HFFc6 (cell line): ENCODE measurements at regions not wholly inside any gene's neighbourhood (a gene's known extent, or its start where the extent isn't known, plus 50 kb on each side); places are given as distances from the start of the nearest gene placed in this dataset.

ENCODE experiments used
- DNase-seq: peaks from one replicate; pipeline ENCODE4 v3.0.0-alpha.2; 2018
- H3K27ac Mint-ChIP-seq: 2 replicates; pipeline ENCODE4 v1.8.0; 2020; ENCODE audit warnings: mild to moderate bottlenecking, mixed read lengths
- H3K27me3 Mint-ChIP-seq: 2 replicates; pipeline ENCODE4 v1.8.0; 2021; ENCODE audit warnings: mild to moderate bottlenecking, moderate library complexity, mixed read lengths; ENCODE audit not compliant: insufficient read depth
- H3K36me3 Mint-ChIP-seq: 2 replicates; pipeline ENCODE4 v1.8.0; 2021; ENCODE audit warnings: low read depth, mixed read lengths
- H3K4me1 Mint-ChIP-seq: 2 replicates; pipeline ENCODE4 v1.8.0; 2020; ENCODE audit warnings: low read depth, mixed read lengths
- H3K4me3 Mint-ChIP-seq: 2 replicates; pipeline ENCODE4 v1.8.0; 2020; ENCODE audit warnings: mild to moderate bottlenecking, moderate library complexity, mixed read lengths
- H3K9me3 Mint-ChIP-seq: 2 replicates; pipeline ENCODE4 v1.8.0; 2020; ENCODE audit warnings: mild to moderate bottlenecking, mixed read lengths
- TF ChIP-seq, protein P1 (sequence below): fragments of 200-600 bp; sonication (generic); IDR thresholded peaks from 2 replicates; pipeline ENCODE4 v1.5.0; 2021; ENCODE audit warnings: antibody characterized with exemption, mild to moderate bottlenecking

- Mint-ChIP-seq H3K4me1 (no peaks in the 10 kb centered on the region), H3K27me3 (no peaks in the 10 kb centered on the region), H3K27ac (no peak overlapping the region), H3K9me3 (peaks cover 30% of the 10 kb centered on the region), H3K36me3 (peaks cover 5% of the 10 kb centered on the region; the same call in 1 of the 2 replicates), H3K4me3 (no peak overlapping the region)
- DNase-seq, result no peak
- TF ChIP-seq, protein P1, sequence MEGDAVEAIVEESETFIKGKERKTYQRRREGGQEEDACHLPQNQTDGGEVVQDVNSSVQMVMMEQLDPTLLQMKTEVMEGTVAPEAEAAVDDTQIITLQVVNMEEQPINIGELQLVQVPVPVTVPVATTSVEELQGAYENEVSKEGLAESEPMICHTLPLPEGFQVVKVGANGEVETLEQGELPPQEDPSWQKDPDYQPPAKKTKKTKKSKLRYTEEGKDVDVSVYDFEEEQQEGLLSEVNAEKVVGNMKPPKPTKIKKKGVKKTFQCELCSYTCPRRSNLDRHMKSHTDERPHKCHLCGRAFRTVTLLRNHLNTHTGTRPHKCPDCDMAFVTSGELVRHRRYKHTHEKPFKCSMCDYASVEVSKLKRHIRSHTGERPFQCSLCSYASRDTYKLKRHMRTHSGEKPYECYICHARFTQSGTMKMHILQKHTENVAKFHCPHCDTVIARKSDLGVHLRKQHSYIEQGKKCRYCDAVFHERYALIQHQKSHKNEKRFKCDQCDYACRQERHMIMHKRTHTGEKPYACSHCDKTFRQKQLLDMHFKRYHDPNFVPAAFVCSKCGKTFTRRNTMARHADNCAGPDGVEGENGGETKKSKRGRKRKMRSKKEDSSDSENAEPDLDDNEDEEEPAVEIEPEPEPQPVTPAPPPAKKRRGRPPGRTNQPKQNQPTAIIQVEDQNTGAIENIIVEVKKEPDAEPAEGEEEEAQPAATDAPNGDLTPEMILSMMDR, result no peak
These were observed 422.9 kb upstream of the GRM7 start for GRCh38 chr3:6438031-6438430.

- H3K9me3 Mint-ChIP-seq, result peaks cover 28% of the 10 kb centered on the region
- no peaks in the 10 kb centered on the region for H3K27me3 Mint-ChIP-seq
- H3K4me3 Mint-ChIP-seq, result no peak overlapping the region
- H3K27ac Mint-ChIP-seq, result no peak overlapping the region
- TF ChIP-seq, protein P1, result no peak
- H3K36me3 Mint-ChIP-seq, result peaks cover 5% of the 10 kb centered on the region; the same call in 1 of the 2 replicates
- H3K4me1 Mint-ChIP-seq, result no peaks in the 10 kb centered on the region
- DNase-seq, result no peak
These were observed 421.7 kb upstream of the GRM7 start for GRCh38 chr3:6439226-6439625.

- TF ChIP-seq, protein P1, result no peak
- Mint-ChIP-seq H3K4me1 (no peaks in the 10 kb centered on the region), H3K4me3 (no peak overlapping the region), H3K36me3 (peaks cover 5% of the 10 kb centered on the region; the same call in 1 of the 2 replicates), H3K27me3 (no peaks in the 10 kb centered on the region), H3K9me3 (peaks cover 34% of the 10 kb centered on the region), H3K27ac (no peak overlapping the region)
- no peak for DNase-seq
These were observed 421.1 kb upstream of the GRM7 start for GRCh38 chr3:6439824-6440223.

DNA sequence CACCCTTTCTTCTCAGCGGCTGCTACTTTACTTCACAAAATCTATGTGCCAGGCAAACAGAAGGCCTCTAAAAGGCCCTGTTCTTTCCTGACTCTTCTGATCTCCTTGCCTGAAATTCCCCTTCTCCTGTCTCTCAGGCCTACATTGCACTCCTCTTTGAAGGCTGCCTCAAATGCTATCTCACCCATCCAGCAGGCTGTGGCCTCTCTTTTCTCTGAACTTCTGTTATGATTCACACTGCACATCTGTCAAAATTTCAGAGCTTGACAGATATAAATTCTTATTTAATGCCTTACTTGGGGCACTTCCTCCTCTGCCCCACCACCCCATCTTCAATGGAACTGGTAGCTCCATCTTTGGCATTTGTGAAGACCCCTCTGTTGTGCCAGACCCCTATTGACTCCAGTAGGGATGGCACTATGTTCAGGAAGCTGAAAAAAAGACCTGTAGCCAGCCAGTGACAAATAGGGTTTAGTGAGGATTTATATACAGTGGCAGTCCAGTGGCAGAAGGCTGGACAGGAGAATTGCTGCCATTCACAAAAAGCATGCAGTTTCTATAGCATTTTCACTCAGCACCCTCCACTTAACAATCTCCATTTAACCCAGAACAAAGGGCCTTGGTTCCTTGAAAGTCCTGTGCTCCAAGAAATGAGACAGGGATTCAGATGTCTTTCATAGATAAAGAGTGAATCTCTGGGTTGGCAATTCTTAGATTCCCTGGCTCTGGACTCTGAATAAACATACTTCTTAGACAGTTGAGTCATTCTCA is 415.8 kb upstream of the GRM7 start:
- Mint-ChIP-seq H3K27me3 (no peaks in the 10 kb centered on the region), H3K9me3 (peaks cover 39% of the 10 kb centered on the region), H3K36me3 (peaks cover 5% of the 10 kb centered on the region; the same call in 1 of the 2 replicates), H3K27ac (no peak overlapping the region), H3K4me1 (no peaks in the 10 kb centered on the region), H3K4me3 (no peak overlapping the region)
- DNase-seq, result no peak
- TF ChIP-seq, protein P1, result no peak

DNA sequence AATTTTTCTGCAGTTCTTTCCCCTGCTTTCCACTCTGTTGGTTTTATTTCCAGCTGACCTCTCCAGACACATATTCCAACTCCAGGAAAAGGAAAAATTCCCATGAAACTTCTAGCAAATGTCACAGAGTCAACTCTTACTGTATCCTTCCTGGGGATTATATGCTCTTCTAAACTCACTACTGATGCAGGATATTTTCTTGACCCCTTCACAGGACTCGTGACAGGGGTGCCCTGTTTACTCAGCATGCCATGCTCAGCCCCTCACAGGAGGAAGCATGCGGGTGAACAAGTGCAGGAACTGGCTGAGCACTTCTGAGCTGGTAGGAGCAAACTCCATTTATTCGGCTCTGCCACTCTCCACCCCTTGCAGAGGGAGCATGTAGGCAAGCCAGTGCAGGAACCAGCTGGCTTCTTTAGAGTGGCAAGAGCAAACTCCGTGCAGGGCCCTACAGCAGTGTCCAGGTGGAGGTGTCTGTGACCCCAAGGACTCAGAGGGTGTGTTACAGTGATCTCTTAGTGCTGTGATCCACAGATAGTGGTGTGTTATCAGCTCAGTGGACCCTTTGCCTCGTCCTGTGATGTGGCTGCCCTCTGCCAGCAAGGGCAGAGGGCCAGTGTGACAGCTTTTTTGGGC is 413.6 kb upstream of the GRM7 start:
- DNase-seq, result no peak
- no peak overlapping the region for H3K27ac Mint-ChIP-seq
- H3K9me3 Mint-ChIP-seq, result peaks cover 30% of the 10 kb centered on the region
- no peaks in the 10 kb centered on the region for H3K4me1 Mint-ChIP-seq
- no peak overlapping the region for H3K4me3 Mint-ChIP-seq
- H3K36me3 Mint-ChIP-seq, result no peaks in the 10 kb centered on the region
- H3K27me3 Mint-ChIP-seq, result no peaks in the 10 kb centered on the region
- TF ChIP-seq, protein P1, result no peak
